NOMO-1 (cell line): ENCODE measurements at regions not wholly inside any gene's neighbourhood (a gene's known extent, or its start where the extent isn't known, plus 50 kb on each side); places are given as distances from the start of the nearest gene placed in this dataset.

Experiments
- DNase-seq, 2 experiments: peaks; one replicate each; lab custom pipeline; 2025; ENCODE audit not compliant: unreplicated experiment in 2 of 2; lab: John Stamatoyannopoulos, UW

DNA sequence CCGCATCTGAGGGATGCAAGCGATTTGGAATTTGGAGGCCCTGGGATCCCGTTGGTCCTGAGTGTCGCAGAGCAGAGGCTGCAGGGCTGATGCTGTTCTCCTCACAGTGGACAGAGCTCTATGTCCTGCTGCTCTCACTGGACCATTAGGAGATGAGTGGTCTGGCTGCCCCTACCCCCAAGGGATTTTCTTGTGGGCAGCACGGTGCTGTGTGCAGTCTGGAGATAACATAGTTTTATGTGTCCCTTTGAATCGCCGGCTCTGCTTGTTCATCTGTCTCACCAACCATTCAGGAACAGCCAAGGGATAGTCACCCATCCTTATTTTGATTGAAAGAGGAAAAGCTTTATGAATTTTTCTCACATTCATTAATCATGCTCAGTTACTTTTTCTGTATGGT lies 49.9 kb downstream of the CHRM3 start:
- no peak for DNase-seq

DNA sequence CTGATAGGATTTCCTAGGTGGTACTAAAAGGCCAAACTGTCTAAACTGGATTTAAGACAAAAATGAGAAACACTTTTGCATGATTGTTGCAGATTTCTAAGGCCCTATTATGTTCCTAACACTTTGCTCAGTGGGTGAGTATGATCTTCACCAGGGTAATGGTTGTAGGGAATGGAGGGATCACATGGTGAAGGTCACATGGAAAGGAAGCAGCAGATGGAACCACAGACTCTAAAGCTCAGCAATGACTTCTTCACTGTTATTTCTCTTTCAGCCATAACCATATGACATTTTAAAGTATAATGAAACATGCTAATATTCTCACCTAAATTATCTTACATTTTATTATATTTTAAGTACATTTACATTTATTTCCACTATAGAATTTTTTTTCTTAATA lies 51.5 kb downstream of the CHRM3 start:
- no peak for DNase-seq

DNA sequence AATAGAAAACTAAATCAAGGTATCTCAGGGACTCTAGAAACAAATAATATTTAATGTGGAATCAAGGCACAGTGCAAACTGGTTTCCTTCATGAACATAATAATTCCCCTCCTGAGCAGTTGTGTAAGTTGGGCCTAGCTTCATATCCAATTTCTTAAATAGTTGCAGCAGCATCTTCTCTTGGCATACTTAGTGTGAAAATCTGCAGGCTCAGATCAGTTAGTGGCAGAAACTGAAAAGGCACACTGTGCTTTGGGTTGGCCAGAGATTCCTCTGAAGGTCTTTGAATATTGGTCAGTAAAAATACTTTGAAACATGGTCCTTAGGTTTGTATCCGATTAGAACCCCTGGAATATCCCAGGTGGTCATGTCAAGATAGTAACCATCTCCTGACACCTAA lies 52.5 kb downstream of the CHRM3 start:
- DNase-seq: no peak

DNA sequence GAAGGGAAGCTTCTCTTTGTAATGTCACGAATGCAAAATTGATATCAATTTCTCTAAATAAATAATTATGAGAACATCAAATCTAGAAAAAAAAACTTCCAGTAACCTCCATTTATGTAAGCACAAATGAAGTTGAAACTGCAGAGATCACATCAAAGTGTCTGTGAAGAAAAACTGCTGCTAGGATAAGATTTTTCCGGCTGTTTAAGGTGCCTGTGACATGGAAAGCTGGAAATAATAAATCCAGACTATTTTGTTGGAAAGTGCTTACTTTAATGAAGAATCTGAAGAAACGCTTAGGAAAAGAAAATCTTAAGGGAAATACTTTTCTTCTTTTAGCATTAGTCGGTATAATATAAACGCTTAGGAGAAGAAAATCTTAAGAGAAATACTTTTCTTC lies 57.0 kb downstream of the CHRM3 start:
- DNase-seq: no peak

DNA sequence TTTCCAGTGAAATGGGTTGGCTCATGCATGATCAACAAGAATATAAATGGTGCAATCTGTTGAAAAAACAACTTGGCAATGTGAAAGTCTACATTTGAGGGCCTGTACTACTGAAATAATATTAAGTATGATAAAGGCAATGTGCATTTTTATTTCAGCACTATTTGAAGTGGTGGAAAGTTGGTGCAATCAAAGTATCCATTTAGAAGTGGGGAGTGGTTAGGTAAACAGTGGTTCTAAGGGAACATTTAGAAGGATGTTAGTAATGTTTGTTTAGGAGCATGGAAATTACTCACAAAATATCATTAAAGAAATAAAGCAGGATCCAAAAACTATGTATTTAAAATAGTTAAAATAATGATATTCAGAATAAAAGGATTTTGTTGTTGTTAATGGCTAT lies 60.2 kb downstream of the CHRM3 start:
- DNase-seq: no peak

DNA sequence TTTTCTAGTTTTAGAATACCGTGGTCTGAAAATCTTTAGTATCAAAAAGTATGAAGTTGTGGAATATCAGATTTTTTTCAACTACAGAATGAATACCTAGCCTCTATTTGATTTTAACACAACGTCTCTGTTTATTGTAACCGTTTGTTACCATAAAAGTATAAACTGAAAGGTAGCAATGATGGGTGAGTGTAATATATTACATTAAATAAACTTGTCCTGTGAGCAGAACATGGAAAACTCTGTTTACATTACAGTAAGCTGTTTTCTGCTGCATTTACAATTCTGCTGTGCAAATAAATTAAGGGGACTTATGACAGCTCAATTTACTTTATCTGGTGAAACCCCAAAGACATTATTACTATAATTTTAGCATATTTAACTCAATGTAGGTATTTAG lies 62.5 kb downstream of the CHRM3 start:
- DNase-seq: no peak

DNA sequence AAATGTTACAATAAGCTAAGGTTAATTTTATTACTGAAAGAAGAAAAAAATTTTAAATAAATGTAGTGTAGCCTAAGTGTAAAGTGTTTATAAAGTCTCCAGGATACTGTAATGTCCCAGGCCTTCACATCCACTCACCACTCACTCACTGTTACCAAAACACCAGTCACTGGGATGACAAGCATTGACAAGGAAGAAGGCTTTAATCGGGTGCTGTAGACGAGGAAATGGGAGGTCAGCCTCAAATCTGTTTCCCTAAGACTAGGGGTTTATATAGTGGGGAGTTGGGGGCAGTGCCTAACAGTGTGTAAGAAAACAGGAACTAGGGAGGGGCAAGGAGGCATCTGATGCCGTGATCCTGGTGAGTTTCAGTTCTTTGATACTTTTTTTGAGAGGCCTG lies 69.4 kb downstream of the CHRM3 start:
- no peak for DNase-seq

DNA sequence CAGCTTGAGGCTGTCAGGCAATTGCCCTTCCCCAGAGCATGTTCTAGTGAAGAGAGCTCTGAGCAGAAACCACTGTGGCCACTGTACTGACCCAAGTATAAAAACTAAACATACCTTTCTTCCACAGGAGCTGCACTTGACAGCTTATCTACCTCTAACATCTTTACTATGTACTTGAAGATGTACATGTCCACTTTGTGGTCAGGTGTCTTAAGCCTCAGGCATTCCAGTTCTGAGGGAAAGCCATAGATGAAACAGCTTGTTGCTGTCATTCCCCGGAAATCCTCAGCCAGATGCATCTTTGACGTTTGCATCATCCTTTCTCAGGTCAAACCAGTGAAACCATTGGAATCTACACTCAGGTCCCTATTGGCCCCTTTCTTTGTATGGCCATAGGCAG lies 70.4 kb downstream of the CHRM3 start:
- no peak for DNase-seq

DNA sequence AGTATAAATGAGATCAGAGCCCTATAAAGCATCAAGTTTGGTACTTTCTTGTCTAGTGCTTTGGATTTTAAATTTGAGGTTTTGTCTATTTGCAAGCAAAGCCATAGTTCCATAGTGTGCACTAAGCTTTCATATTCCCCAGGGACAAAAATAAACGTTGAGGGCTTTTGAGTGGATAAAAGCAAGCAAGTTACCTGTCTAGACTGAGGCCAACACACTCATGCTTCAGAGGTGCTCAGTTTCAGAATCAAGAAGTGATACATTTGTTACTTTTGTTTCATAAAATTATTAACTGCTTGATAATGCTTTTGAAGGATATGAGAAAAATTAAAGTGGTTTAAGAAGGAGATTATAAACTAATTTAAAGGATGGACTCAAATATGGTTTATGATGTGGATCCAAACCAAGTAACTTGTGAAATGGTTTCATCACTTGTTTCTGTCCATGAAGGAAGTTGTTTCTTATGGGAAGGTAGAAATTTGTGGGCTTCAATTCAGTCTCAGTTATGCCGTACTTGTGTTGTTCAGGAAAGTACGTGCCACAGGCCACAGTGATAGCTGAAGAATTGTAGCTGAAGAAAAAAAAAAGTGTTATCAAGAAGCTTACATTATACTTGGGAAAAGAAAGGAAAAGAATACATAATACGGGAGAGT lies 71.2 kb downstream of the CHRM3 start:
- no peak for DNase-seq

DNA sequence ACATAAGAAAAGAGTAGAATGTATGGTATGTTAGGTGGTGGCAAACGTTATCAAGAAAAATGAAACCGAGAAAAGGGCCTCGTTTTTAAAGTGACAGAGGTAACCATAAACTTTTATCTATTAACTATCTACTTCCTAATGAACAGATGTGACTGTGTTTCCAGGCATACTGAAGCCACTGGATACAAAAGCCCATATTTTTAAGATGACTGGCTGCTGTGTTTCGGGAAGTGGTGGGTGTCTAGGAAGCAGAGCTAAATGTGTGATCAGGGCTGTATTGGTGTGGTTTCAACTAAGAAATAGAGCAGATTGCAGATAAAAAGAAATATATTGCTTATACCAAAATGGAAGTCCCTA lies 71.8 kb downstream of the CHRM3 start:
- no peak for DNase-seq

DNA sequence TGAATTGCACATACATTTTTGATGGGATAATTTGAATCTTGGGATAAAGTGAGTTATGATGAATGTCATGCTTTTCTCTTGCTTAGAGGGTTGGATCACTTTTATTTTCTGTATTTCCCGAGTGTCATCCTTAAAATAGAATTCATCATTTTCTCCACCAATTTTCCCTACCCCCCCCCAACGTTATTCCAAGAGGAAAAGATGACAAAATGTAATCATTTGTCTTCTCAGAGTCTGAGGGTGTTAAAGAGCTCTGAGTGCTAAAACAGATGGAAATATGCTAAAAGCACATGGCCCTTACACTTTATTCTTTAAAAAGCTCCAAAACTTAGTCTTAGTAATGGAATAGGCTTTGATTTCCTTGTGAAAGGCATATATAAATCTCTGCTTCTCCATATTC lies 81.4 kb downstream of the CHRM3 start:
- DNase-seq: no peak

DNA sequence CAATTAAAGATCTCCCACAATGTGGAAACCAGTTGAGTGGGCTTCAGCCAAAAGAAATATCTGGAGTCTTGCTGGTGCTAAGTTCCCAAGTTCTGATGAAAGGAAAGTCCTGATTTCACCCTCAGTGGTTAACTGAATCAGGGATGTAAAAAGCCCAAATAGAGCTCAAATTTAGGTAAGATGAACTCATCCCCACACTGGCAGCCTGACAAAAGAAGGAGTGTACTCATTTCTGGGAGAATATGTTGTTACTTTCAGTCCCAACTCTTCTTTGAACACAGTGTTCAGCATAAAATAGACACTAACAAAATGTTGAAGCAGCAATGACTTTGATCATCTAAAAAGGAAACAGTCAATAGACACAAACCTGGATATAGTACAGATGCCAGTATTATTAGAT lies 91.7 kb downstream of the CHRM3 start:
- no peak for DNase-seq

DNA sequence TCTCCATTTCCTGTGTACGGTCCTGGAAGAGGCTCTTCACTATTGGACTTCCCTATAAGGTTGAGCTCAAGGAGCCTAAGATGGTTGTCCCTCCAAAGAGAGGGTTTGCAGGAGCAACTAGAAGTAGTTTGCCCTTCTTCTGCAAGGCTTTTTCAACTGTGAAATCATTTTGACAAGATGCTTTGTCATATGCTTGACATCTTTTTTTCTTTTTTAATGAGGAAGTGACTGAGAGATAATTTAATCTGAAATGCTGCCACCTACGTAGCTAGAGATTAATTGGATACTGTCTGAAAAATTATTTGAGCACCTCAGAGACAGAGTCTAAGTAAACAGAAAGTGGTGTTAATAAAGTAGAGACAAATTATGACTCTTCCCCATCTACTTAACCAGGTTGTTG lies 97.0 kb downstream of the CHRM3 start:
- no peak for DNase-seq

DNA sequence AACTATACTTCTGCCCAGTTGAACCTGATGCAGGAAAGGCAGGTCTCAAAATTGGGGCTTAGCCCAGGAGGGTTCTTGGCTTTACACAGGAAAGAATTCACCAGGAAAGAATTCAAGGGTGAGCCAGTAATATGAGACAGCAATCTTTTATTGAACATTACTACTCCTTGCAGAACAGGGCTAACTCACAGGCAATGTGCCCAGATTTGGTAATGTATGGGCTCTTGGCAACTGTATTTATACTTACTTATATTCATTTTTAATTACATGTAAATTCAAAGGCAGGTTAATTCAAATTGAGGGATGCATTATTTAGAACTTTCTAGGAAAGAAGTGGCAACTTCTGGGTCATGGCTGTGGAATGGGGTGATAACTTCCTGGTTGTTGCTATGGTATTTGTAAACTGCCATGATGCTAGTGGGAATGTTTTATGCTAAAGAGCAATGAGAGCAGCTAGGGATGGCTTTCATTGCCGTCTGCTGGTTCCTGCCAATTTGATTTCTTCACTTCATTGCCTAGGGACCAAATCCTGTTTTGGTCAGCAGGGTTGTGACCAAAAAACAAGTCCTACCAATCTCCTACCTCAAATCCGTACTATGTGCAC lies 107.5 kb downstream of the CHRM3 start:
- DNase-seq: no peak

DNA sequence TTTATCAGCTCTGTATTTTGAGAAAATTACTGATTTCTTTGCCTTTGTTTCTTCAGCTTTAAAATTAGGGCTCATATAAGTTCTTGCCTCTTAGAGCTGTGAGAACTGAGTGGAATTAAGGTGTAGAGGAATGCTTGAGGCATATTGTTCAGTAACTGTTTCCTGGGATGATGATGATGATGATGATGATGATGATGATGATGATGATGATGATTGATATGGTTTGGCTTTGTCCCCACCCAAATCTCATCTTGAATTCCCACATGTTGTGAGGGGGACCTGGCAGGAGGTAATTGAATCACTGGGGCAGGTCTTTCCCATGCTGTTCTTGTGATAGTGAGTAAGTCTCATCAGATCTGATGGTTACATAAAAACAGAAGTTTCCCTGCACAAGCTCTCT lies 118.7 kb downstream of the CHRM3 start:
- DNase-seq: no peak

DNA sequence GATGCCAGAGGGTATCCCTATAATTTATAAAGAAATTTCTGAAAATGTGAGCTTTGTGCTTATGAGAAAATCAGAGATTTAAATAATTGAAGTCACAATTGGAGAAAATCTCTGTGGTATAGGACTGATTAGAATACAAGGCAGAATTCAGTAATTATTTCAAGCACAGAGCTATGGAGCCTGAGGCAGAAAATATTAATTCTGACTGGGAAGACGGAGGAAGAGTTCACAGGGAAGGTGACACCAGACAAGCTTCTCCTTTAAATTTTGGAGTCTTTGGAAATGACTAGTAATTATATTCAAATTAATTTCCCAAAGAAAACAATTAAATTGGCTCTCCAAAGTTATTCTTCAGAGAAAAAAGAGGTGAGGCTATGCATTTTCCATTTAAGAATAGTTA lies 121.5 kb downstream of the CHRM3 start:
- no peak for DNase-seq

DNA sequence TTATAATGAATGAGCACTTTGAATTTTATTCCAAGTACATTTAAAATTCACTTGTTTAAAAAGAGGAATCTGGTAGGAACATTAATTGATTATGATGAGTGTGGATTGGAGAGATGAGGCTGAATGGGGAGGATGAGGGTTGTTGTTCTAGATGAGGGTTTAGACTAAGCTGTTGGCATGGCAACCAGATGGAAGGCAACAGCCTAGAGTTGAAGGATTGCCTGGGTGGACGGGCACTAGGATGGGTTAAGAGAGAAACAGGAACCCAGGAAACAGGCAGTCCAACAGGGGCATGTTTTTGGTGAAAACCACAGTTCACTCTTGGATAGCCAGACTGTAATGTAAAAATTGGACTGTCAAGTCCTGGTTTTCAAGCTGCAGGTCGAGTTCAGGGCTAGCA lies 125.5 kb downstream of the CHRM3 start:
- no peak for DNase-seq

DNA sequence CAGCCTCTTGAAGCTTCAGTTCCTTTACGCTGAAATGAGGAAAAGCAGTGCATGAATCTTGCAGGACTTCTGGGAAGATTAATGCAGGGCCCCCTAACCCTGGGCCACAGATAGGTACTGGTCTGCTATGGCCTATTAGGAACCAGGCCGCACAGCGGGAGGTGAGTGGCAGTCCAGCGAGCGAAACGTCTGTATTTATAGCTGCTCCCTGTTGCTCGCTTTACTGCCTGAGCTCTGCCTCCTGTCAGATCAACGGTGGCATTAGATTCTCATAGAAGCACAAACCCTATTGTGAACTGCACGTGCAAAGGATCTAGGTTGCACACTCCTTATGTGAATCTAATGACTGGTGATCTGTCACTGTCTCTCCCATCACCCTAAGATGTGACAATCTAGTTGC lies 130.2 kb downstream of the CHRM3 start:
- DNase-seq: no peak

DNA sequence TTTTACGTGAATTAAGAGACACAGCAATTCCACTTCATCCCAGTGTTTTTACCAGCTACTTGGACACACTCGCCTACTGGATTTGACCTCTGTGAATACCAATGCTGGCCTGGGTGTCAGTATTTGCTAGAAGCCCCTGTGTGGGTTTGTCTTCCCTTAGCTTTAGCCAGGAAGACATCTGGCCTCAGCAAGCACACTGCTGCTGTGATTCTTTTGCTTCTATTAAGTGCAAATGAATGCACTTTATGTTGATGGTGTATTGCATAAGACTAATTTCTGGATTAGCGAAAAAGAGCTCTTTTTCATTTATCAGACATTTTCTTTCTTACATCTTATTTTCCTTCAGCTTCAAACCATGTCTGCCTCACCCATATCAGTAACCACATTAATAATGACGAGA lies 140.0 kb downstream of the CHRM3 start:
- no peak for DNase-seq

DNA sequence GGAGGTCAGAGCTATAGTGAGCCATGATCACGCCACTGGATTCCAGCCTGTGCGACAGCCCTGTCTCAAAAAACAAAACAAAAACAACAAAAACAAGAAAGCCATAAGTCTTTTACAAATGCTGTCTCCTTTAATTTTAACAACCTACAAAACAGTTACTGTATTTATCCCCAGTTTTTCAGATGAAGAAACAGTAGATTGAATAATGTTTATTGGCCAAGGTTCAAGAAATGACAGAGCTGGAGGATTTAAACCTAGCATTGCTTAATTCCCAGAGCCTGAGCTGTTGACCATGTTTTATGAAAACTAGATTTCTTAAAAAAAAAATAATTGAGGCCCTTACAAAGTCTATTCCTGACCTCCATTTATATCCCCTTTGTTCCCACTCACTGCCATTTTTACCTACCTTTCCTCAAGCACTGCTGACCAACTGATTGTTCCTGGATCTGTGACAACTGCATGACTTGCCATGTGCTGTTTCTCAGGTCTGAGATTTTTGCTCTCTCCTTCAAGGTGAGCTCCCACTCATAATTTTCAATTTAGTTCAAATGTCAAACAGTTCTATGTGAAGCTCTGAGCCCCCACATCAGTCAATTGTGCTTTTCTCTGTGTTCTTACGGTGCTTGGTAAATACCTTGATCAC lies 140.8 kb downstream of the CHRM3 start:
- DNase-seq: no peak

DNA sequence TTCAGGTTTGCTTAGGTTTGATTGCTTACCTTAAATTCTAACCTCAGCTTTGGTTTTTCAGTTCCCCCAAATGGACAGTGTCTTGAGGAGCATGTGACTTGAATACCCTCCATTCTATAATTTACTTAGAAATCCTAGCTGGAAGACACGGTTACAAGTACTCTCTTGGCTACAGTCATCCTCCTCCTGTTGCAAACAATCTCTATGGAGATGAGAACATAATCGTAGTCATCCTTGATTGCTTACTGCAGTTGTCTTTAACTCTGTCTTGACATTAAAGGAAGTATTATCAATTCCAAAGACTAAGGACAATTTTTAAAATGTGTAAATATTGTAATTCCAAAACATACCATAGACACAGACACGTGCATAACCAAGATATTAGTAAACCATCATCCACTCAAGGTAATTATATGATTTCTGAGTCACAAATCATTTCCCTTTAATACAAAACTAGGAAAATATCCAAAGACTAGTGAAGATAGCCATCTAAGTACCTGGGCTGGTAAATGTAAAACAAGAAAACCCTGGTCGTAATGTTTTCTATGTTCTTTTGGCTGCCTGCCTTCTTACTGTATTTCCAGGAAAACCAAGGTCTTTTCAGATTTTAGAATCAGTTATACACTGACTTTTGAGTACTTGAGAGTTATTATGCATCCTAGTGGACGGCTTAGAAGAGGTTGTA lies 149.9 kb downstream of the CHRM3 start:
- DNase-seq: no peak

DNA sequence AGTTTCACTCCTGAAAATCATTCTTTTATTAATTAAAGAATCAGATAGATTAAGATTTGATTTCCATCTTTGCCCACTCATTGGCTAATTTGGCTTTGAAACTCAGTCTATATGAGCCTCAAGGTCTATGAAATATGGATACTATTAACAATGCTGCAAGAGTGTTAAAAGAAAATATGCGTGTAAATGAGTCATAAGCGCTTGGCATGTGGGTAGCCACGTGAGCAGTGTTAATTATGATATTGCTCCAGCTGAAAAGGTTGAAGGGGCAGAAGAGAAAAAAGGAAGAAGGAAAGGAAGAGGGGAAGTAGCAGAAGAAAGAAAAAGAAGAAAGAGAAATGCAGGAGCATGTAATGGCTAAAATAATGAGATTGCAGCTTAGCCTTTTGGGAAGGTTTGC lies 151.4 kb downstream of the CHRM3 start:
- DNase-seq: peak in 1 of 2 experiments; percentile 2
